ENCODE measurements at regions not wholly inside any gene's neighbourhood (a gene's known extent, or its start where the extent isn't known, plus 50 kb on each side); places are given as distances from the start of the nearest gene placed in this dataset.
"Not testable (repeated sequence)": the region's sequence is repeated elsewhere in the genome, so short reads cannot be mapped to it uniquely, and the experiment has no call there.

DNA sequence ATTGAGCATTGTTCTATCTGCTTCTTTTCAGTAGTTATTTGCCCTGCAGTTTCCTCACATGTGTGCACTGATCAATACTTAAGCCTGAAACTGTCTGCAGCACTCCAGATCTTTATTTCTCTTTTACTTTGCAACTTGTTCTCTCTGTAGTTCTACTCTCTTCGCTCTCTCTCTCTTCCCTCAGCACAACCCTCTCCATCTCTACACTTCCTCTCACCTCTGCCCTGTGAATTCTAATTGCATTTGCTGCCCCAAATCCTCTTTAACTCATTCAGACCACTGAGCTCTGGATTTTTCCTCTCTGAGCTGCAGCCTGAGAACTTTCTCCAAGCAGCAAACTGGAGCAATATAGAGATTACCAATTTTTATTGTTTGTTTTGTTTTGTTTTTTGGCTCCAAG is 1035.5 kb downstream of the FSCB start:
- intact Hi-C loops (cut with micrococcal nuclease) = no loop called here

DNA sequence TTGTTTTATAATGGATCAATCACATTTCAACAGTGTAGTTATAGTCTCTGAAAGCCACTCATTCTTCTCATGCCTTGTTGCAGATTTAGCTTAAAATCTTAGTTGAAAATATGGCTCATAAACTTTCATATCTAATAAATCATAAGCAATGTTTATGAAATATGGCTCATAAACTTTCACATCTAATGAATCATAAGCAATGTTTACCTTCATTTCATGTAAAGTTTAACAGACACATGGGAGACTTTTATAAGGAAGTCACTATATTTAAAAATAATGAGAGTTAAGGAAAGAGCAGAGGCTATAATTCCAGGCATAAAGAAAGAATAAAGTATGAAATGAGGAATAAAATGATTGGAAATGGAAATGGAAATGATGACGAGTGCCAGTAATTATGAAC is 1042.1 kb downstream of the FSCB start:
- intact Hi-C loops (cut with micrococcal nuclease) = no loop called here

DNA sequence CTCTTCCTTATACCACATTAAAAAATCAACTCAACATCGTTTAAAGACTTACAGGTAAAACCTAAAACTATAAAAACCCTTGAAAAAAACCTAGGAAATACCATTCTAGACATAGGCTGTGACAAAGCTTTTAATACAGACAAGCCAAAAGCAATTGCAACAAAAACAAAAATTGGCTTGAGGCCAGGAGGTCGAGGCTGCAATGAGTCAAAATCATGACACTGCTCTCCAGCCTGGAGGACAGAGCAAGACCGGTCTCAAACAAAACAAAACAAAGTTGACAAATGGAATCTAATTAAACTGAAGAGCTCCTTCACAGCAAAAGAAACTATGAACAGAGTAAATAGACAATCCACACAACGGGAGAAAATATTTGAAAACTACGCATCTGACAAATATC is 1057.8 kb downstream of the FSCB start:
- intact Hi-C loops (cut with micrococcal nuclease) = no loop called here

DNA sequence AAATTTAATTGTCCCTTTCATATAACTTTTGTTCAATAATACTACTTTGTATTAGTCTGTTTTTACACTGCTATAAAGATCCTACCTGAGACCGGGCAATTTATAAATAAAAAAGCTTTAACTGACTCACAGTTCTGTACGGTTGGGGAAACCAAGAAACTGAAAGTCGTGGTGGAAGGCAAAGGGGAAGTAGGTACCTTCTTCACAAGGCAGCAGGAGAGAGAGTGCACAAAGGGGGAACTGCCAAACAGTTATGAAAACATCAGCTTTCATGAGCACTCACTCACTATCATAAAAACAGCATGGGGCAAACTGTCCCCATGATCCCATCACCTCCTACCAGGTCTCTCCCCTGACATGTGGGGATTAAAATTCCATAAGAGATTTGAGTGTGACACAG is 1069.0 kb downstream of the FSCB start:
- intact Hi-C loops (cut with micrococcal nuclease) = no loop called here

DNA sequence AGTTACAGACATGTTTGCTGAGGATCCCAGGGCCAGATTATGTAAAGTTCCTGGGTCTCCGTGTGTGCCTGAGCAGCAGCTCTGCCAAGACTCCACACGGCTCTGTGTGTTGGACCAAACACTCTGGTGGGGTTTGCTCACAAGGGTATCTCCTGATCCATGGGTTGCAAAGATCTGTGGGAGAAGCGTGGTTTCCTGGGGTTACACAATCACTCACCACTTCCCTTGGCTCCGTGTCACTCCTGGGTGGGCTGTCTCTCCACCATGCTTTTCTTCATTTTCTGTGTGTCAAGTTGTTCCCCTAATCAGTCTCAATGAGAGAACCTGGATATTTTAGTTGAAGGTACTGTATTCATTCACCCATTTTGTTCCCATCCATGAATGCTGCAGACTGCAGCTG is 1088.8 kb downstream of the FSCB start:
- intact Hi-C loops (cut with micrococcal nuclease) = no loop called here

DNA sequence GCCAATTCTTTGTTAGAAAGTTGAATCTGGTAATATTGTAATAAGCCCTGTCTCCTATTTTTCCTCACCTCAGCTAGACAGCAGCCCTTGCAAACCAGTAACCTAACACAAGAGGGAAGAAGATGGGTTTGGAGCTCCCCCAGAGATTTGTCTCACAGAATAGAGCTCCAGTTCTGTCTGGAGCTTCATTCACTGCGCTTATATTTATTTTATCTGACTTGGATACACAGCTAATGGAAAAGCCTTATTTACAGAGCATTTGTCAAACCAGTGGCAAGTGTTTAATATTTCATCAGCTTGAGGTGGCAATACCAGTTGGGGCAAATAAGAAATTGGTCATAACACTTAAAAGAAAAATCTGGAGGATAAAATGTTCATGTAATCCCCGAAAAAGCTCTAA is 1094.0 kb downstream of the FSCB start:
- intact Hi-C loops (cut with micrococcal nuclease) = no loop called here

DNA sequence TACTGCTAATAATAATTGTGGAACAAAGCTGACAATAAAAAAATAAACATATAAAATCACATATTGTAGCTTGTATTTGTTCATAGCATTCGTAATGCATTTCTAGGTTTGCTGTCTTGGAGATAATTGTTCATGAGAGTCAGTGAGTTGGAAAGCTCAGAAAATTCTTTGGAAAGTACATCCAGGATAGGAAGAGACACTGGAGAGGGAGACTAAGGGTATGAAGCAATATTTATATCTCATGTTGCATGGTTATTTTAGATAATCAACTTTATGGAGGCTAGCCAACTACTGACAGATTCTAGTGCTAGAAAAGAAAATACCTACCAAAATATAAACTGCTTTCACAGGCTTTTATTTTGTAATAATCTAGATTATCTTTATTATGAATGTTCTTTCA is 1095.2 kb downstream of the FSCB start:
- intact Hi-C loops (cut with micrococcal nuclease) = no loop called here

DNA sequence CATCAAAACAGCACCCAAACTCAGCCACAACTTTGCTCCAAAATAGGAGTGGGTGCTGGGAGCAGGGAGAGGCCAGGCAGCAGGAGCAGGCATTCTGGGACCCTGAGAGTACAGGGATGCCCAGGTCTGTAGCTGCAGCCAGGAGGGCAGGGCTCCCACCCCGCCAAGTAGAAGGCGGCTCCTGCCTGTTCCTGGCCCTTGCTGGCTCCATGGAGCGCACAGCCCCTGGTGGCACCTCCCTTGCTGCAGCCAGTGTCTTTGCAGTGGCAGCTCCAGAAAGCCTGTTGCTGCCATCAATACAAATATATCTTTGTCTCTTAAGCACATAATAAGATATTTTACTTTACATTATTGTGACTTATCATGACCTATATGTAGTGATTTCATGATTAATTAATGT is 1096.5 kb downstream of the FSCB start:
- intact Hi-C loops (cut with micrococcal nuclease) = no loop called here

DNA sequence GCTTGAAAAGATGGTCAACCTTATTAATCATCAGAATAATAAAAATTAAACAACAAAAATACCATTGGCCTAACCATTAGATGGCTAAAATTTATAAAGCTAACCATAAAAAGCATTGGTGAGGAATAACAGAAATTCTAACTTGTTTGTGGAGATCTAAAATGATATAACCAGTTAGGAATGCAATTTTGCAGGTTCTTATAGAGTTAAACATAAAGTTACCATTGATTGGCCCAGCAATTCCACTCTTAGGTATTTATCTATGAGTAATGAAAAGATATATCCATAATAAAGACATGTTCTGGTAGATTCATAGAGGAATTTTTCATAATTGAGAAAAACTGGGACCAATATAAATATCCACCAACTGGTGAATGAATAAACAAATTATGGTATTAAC is 1098.6 kb downstream of the FSCB start:
- intact Hi-C loops (cut with micrococcal nuclease) = no loop called here

DNA sequence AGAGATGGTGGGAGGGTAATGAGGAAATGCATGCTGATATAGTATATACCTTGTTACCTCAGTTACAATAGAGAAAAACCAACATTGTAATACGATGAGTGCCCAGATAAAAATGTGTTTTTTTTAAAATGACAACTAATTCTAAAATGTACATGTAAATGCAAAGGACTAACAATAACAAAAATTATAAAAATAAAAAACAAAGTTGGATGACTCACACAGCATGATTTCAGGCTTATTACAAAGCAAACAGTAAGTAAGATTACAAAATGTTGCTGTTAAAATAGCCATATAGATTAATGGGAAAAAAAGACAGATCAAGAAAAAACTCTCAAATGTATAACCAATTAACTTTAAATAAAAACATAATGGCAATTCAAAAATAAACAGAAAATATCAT is 1099.4 kb downstream of the FSCB start:
- intact Hi-C loops (cut with micrococcal nuclease) = no loop called here

DNA sequence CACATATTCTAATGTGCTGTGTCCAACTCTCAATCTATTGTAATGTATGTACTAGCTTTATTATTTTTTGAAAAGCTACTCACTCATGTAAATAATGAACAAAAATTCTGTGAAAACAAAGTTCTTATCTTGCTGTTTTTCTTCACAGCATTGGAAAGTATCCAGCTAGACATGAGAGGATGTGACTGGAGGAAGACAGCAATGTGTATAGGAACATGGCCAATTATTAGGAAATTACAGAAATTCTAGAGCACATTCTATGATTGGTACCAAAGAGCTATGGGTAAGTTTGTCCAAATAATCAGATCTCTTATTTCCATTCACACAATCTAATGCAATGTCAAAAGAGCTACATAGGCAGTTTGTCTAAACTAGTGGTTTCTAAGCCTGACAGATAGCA is 1100.2 kb downstream of the FSCB start:
- intact Hi-C loops (cut with micrococcal nuclease) = no loop called here

DNA sequence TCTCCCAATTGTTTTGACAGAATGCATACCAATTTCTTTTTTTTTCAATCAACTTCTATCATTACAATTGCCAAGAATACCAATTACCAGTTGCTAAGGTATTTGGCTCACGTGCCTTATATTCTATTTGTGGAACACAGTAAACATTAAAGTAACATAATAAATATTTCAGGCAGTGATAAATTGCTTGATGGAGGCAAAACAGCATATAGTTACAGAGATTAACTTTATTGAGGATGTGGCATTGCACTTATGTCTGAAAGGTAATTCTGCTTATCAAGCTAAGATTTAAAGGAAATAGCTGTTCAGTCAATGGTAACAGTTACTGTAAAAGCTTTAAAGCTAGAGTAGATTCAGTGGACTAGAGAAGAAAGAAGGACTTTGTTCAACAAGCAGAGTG is 1107.8 kb downstream of the FSCB start:
- intact Hi-C loops (cut with micrococcal nuclease) = no loop called here

DNA sequence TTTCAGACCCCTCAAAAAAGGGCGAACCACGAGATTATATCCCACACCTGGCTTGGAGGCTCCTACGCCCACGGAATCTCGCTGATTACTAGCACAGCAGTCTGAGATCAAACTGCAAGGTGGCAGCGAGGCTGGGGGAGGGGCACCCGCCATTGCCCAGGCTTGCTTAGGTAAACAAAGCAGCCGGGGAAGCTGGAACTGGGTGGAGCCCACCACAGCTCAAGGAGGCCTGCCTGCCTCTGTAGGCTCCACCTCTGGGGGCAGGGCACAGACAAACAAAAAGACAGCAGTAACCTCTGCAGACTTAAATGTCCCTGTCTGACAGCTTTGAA is 1136.6 kb downstream of the FSCB start:
- intact Hi-C loops (cut with micrococcal nuclease) = not testable (repeated sequence)

DNA sequence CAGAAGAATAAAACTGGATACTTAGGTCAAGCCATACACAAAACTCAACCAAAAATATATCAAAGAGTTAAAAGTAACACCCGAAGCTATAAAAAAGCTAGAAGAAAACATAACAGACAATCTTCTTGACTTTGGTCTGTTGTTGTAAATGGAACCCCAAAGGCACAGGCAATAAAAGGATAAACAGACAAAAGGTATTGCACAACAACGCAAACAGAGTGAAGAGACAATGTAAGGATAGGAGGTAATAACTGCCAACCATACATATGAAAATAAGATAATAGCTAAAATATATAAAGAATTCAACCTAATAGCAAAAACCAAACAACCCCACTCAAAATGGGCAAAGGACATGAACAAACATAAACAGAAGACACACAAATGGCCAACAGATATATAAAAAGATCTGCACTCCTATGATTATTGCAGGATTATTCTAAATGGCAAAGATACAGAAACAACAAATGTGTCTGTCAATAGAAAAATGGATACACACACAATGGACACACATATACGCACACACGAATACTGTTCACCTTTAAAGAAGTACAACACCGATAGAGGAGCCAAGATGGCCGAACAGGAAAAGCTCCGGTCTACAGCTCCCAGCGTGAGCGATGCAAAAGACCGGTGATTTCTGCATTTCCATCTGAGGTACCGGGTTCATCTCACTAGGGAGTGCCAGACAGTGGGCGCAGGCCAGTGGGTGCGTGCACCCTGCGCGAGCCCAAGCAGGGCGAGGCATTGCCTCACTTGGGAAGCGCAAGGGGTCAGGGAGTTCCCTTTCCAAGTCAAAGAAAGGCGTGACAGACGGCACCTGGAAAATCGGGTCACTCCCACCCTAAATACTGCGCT is 1137.1 kb downstream of the FSCB start:
- intact Hi-C loops (cut with micrococcal nuclease) = no loop called here

DNA sequence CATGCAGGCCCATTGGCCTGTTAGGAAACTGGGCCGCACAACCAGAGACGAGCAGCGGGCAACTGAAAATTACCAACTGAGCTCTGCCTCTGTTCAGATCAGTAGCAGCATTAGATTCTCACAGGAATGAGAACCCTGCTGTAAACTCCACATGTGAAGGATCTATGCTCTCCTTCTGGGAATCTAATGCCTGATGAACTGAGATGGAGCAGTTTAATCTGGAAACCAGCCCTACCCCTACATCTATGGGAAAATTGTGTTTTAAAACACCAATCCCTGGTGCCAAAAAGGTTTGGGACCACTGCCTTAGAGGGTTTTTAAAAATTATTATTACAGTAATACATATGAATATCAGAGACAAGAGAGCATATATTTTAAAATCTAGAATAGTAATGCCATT is 1144.5 kb downstream of the FSCB start:
- intact Hi-C loops (cut with micrococcal nuclease) = no loop called here

DNA sequence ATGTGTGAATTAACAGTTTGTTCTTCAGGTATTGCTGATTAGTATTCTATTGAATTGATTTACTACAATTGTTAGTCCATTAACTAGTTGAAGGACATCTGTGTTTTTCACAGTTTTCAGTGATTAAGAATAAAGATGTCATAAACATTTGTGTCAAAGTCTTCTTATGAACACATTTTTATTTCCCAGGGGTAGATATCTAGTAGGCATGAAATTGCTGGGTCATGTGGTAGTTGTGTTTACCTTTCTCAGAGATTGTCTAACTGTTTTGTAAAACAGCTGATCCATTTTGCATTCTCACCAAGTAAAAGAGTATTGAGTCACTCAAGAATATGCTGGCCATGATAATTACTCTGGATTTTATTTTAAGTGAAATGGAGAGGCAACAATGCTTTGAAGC is 1145.3 kb downstream of the FSCB start:
- intact Hi-C loops (cut with micrococcal nuclease) = no loop called here

DNA sequence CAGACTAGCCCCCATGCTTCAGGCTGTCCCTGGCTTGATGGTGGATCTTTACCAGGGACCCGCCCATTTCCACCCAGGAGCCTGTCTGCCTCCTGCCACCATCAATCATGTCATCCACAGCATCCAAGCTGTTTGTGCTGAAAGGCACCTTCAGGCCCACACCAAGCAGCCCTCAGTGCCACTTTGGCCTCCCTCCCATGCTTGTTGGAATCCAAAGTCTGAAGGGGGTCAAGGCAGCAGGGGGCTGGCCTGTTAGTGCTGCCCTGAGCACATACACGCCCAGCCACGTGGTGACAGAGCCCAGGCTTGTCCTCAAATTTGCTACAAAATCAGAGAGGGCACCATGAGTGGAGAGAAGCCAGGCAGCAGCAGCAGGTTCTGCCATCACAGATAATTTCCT is 1146.8 kb downstream of the FSCB start:
- intact Hi-C loops (cut with micrococcal nuclease) = no loop called here

DNA sequence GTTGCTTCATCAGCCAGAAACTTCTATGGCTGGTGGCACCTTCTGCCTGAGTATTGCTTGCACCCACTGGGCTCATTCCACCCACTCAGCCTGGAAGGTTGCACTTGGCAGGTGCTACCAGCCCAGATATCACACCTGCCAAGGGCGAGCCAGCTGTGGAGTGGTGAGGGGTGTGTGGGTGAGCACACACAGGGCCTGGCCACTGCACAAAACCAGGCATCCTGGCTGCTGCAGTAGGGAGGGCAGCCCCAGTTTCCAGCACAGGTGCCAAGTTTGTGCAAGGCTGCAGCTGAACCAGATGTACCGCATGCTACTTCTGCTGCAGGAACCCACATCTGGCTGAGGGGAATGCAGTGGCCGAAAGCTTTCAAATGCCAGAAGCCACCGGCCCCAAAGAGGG is 1147.8 kb downstream of the FSCB start:
- intact Hi-C loops (cut with micrococcal nuclease) = no loop called here

DNA sequence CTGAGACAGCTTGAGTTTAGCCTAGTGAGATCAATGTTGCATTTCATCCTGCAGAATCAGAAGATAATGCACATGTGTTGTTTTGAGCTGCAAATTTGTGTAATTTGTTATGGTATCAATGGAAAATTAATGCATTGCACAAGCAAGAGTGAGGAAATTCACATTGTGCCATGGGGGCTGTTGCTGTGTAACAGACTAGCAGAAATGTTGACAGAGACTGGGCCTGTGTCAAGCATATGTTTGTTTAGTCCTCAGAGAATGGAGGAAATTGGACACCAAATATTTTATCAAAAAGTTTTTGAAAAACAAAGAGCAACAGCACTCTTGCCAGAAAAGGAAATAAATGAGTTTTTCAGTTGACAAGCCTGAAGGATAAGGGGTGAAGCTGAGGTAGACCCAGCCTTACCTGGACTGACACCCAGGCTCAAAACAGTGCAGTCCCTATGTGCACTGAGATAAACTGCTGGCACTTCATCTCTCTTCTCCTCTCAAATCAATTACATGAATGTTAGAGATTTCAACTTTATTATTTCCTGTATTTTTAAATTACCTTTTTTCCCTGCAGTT is 1150.0 kb downstream of the FSCB start:
- intact Hi-C loops (cut with micrococcal nuclease) = no loop called here

DNA sequence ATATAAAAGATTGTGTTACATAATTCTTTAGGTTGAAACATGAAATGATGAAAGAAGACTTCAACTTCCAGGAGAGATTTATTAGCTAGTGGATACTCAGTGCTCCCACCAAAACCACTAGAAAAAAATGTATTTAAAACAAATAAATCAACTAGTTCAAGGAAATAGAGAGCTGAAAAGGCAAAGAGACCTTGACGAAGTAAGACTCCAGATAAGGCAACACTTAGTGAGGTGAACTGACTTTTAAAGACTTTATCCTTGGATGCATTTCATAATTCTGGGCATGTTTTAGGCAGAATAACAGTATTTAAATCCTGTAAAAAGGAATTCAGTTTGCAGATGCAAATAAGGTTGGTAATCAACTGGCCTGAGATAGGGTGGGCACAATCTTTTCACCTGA is 1150.7 kb downstream of the FSCB start:
- intact Hi-C loops (cut with micrococcal nuclease) = no loop called here

DNA sequence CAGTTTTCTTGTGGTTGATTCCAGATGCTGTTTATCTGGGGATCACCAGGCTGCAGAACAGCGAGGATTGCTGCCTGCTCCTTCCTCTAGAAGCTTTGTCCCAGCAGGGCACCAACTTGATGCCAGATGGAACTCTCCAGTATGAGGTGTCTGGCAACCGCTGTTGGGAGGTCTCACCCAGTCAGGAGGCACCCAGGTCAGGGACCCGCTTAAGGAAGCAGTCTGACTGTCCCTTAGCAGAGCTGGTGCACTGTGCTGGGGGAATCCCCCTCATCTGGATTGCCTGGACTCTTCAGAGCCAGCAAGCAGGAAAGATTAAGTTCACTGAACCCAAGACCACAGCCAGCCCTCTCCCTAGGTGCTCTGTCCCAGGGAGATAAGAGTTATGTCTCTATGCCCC is 1165.2 kb downstream of the FSCB start:
- intact Hi-C loops (cut with micrococcal nuclease) = no loop called here

DNA sequence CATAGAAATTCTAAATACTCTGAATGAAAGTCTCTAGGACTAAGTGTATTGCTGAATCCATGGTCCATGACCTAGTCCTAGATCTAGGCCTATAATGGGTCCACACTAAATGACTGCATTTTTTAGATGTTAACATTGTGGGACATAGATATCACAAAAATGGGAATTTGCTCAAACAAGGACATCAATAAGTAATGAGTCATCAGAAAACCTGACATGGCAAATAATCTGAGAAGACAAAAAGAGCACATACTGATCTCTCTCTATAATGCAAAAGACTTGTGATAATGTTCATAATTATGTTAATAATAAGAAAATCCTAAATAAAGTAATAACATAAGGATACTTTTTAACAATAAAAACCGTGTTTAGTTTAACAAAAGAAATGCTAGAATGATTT is 1168.4 kb downstream of the FSCB start:
- intact Hi-C loops (cut with micrococcal nuclease) = no loop called here

DNA sequence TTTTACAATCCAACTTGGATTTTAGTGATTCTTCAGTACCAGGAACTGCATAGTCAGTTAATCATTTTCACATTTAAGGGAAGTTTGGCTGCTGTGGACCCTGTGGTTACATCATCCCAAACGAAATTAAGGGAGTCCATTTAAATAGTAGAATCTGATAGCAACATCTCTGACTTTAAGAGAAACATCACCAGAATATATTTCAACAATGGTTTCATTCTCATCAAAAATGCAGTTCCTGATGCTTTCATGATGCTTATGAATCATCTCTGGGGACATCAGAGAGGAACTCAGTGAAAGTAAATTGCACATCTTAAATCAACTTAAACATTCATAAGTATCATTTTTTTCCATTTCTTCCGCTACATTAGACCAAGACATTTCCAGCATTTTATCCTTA is 1170.7 kb downstream of the FSCB start:
- intact Hi-C loops (cut with micrococcal nuclease) = no loop called here
